GM12875 (cell line): ENCODE measurements at regions not wholly inside any gene's neighbourhood (a gene's known extent, or its start where the extent isn't known, plus 50 kb on each side); places are given as distances from the start of the nearest gene placed in this dataset.

ENCODE experiments used
- H3K4me3 ChIP-seq: one replicate; pipeline ENCODE4 v1.5.1; 2011; ENCODE audit warnings: low read depth, low read length, control low read depth
- CTCF ChIP-seq: IDR thresholded peaks from 2 replicates; pipeline ENCODE4 v1.5.1; 2011; ENCODE audit warnings: low read depth, mild to moderate bottlenecking, control low read depth, inconsistent platforms, low read length, moderate library complexity, borderline replicate concordance; ENCODE audit not compliant: insufficient read depth

DNA sequence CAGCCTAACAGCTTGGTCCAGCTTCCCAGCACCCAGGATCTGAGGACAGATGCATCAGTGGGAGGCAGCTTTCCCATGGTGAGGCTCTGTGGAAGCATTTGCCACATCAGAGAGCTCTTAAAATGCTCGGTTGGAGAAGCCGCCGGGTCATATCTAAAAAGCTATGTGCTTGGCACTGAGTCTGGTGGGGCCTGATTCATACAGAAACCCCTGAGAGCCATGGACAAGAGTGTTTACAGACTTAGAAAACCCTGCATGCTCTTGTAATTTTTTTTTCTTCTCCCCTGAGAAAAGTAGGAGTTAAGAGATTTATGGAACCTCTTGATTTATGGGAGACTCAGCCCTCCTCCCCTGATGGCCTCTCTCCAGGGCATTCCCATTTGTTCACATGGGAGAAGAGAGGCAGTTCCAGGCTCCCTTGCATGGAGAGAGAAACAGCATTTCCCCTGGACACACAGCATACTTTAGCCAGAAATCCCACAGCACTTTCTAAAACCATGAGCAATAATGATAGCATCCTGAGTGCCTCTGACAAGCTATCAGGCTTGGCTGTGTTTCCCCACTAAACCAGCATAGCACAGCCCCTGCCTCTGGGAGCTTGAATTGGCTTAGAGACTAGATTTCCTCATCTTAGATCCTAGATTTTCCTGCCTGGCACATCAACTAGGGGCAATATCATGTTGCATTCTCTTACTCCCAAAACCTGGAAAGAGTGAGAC, 322.1 kb upstream of the AUTS2 start:
- TF ChIP-seq CTCF, result no peak
- H3K4me3 ChIP-seq, result no peak overlapping the region

GRCh38 chr7:69277366-69277765, 320.9 kb upstream of the AUTS2 start:
- no peak overlapping the region for H3K4me3 ChIP-seq
- TF ChIP-seq CTCF, result no peak

DNA sequence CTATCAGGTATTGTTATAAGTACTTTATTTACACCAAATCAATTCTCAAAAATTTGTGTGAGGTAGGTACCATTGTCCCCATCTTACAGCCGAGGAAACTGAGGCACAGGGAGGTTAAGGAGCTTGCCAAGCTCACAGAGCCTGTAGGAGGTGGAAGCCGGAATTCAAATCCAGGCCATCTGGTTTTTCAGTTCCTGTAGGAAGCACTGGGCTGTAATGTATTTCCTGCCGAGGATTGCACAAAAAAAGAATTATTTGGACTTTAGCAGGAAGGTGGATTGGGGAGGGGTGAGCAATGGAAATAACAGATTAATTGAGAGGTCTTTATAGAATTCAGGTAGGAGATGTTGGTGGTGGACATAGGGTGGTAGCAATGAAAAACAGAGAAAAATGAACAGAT, 315.3 kb upstream of the AUTS2 start:
- no peak overlapping the region for H3K4me3 ChIP-seq
- no peak for TF ChIP-seq CTCF

- H3K4me3 ChIP-seq, result no peak overlapping the region
- TF ChIP-seq CTCF, result no peak
Measured at GRCh38 chr7:69283421-69283820, 314.9 kb upstream of the AUTS2 start.

DNA sequence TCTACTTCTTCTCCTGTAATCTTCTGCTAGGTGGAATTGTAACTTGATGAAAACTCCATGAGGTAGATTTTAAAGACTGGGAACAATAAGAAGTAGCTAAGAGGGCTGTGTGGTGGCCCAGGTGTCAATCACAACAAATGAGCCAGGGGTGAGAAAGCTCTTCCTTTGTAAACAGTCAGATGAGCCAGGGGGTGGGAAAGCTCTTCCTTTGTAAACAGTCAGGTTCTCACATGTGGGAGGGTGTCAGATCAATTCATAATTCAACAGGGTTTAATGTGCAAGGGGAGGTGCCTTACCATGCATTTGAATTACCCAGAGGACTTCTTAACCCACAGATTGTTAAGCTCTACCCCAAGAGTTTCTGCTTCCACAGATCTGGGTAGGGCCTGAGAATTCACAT, 312.4 kb upstream of the AUTS2 start:
- H3K4me3 ChIP-seq, result no peak overlapping the region
- no peak for TF ChIP-seq CTCF

DNA sequence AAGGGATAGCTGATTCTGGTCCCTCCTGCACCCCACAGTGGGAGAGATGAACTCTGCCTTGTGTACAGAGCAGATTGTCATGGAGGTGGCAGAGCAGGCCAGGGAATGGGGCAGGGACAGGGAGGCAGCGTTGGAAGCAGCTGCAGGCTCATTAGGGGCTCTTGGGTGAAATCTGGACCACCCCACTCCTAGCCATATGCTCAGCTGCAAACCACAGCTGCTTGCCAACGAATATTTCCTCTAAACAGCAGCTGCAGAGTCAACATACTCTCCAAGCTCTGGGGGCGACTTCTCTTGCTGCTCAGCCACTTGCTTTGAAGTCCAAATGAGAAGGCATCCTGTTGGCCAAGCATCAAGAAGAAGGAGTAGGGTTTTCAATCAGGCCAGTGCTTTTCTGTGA, 302.3 kb upstream of the AUTS2 start:
- no peak for TF ChIP-seq CTCF
- H3K4me3 ChIP-seq, result no peak overlapping the region

GRCh38 chr7:69301253-69301652, 297.0 kb upstream of the AUTS2 start:
- H3K4me3 ChIP-seq, result no peak overlapping the region

More at GRCh38 chr7:69301253-69301652, 297.0 kb upstream of the AUTS2 start:
- TF ChIP-seq CTCF, result no peak
